Colonic mucosa (tissue), 4 donors: ENCODE measurements at regions not wholly inside any gene's neighbourhood (a gene's known extent, or its start where the extent isn't known, plus 50 kb on each side); places are given as distances from the start of the nearest gene placed in this dataset.

Experiments used
- DNase-seq: peaks from one replicate; pipeline ENCODE4 v3.0.0-alpha.2; 2020
- H3K27ac ChIP-seq: fragments of 200-600 bp; one replicate; pipeline ENCODE4 v1.8.0; 2021
- H3K27me3 ChIP-seq: fragments of 200-600 bp; one replicate; pipeline ENCODE4 v1.8.0; 2021
- H3K36me3 ChIP-seq: fragments of 200-600 bp; one replicate; pipeline ENCODE4 v1.8.0; 2021
- H3K4me1 ChIP-seq: fragments of 200-600 bp; one replicate; pipeline ENCODE4 v1.8.0; 2021; ENCODE audit warnings: mild to moderate bottlenecking
- H3K4me3 ChIP-seq: fragments of 200-600 bp; one replicate; pipeline ENCODE4 v1.8.0; 2021
- H3K9ac ChIP-seq, 2 donors: one replicate each; pipeline ENCODE4 v1.7.0; 2013; ENCODE audit warnings: control low read depth in 2 of 2, low read depth in 2 of 2, low read length in 2 of 2
- H3K9me3 ChIP-seq: fragments of 200-600 bp; one replicate; pipeline ENCODE4 v1.8.0; 2021
- CTCF ChIP-seq: fragments of 200-600 bp; IDR thresholded peaks from one replicate; pipeline ENCODE4 v1.8.0; 2022; ENCODE audit warnings: antibody characterized with exemption, mild to moderate bottlenecking
- intact Hi-C: fragments of 100-400 bp; cut with DNase I; formaldehyde crosslinking; loops from one replicate; pipeline ENCODE4 v1.14.1; 2022
- donor health status: healthy.
- donor health status: DM: no; HTN: no; CAD: no.
- donor health status: DM: no; HTN: no; CAD: no.

GRCh38 chr7:51732116-51732515, 415.5 kb upstream of the COBL start:
- Histone ChIP-seq H3K4me3 (no peak overlapping the region), H3K9me3 (no peaks in the 10 kb centered on the region), H3K27ac (no peak overlapping the region), H3K9ac (no peak overlapping the region), H3K36me3 (no peaks in the 10 kb centered on the region), H3K4me1 (no peaks in the 10 kb centered on the region), H3K27me3 (no peaks in the 10 kb centered on the region)
- intact Hi-C loops = no loop called here
- DNase-seq = no peak
- no peak for TF ChIP-seq CTCF

GRCh38 chr7:51731075-51731474, 414.5 kb upstream of the COBL start:
- Histone ChIP-seq H3K9ac (no peak overlapping the region), H3K27me3 (no peaks in the 10 kb centered on the region)

GRCh38 chr7:51727441-51727840, 410.8 kb upstream of the COBL start:
- H3K36me3 ChIP-seq = no peaks in the 10 kb centered on the region
- DNase-seq = no peak

More at GRCh38 chr7:51731075-51731474, 414.5 kb upstream of the COBL start:
- Histone ChIP-seq H3K4me3 (no peak overlapping the region), H3K36me3 (no peaks in the 10 kb centered on the region), H3K4me1 (no peaks in the 10 kb centered on the region), H3K27ac (no peak overlapping the region), H3K9me3 (no peaks in the 10 kb centered on the region)
- intact Hi-C loops = no loop called here
- DNase-seq = no peak
- TF ChIP-seq CTCF = no peak

GRCh38 chr7:51706851-51707250, 390.2 kb upstream of the COBL start:
- no peaks in the 10 kb centered on the region for H3K27me3 ChIP-seq
- no peaks in the 10 kb centered on the region for H3K9me3 ChIP-seq
- no peak overlapping the region for H3K4me3 ChIP-seq
- H3K27ac ChIP-seq = no peak overlapping the region
- H3K9ac ChIP-seq = no peak overlapping the region
- no peak for TF ChIP-seq CTCF
- no peaks in the 10 kb centered on the region for H3K36me3 ChIP-seq
- intact Hi-C loops = no loop called here
- H3K4me1 ChIP-seq = no peaks in the 10 kb centered on the region
- DNase-seq = no peak

More at GRCh38 chr7:51727441-51727840, 410.8 kb upstream of the COBL start:
- no peak overlapping the region for H3K4me3 ChIP-seq
- no peaks in the 10 kb centered on the region for H3K4me1 ChIP-seq
- TF ChIP-seq CTCF = no peak
- H3K27me3 ChIP-seq = no peaks in the 10 kb centered on the region
- H3K9ac ChIP-seq = no peak overlapping the region
- H3K9me3 ChIP-seq = no peaks in the 10 kb centered on the region
- H3K27ac ChIP-seq = no peak overlapping the region
- intact Hi-C loops = no loop called here

- Histone ChIP-seq H3K4me1 (no peaks in the 10 kb centered on the region), H3K27ac (no peak overlapping the region), H3K27me3 (no peaks in the 10 kb centered on the region), H3K4me3 (no peak overlapping the region), H3K9ac (no peak overlapping the region), H3K36me3 (no peaks in the 10 kb centered on the region), H3K9me3 (no peaks in the 10 kb centered on the region)
- TF ChIP-seq CTCF = no peak
- intact Hi-C loops = no loop called here
- no peak for DNase-seq
Observed at GRCh38 chr7:51705701-51706100, 389.1 kb upstream of the COBL start.

GRCh38 chr7:51702673-51703072, 386.1 kb upstream of the COBL start:
- no peak for TF ChIP-seq CTCF
- Histone ChIP-seq H3K4me1 (no peaks in the 10 kb centered on the region), H3K36me3 (no peaks in the 10 kb centered on the region), H3K4me3 (no peak overlapping the region), H3K9me3 (no peaks in the 10 kb centered on the region), H3K27ac (no peak overlapping the region), H3K9ac (no peak overlapping the region), H3K27me3 (no peaks in the 10 kb centered on the region)
- intact Hi-C loops = no loop called here
- DNase-seq = no peak
